ENCODE measurements at regions not wholly inside any gene's neighbourhood (a gene's known extent, or its start where the extent isn't known, plus 50 kb on each side); places are given as distances from the start of the nearest gene placed in this dataset.

- H3K4me1 Mint-ChIP-seq, result peaks cover 20% of the 10 kb centered on the region
- H3K27me3 Mint-ChIP-seq (ENCODE audit: low read depth, poor library complexity), result peaks cover 8% of the 10 kb centered on the region
- peaks cover 4% of the 10 kb centered on the region for H3K9me3 Mint-ChIP-seq
- no peak overlapping the region for H3K4me3 Mint-ChIP-seq
- no peak overlapping the region for H3K27ac Mint-ChIP-seq
- DNase-seq, result no peak
- no peak for TF ChIP-seq CTCF (IDR thresholded peaks at IDR 0.05)
- H3K36me3 Mint-ChIP-seq (ENCODE audit: low read depth), result no peaks in the 10 kb centered on the region
Observed at GRCh38 chr13:47656651-47657050, 344.4 kb downstream of the SUCLA2 start.

GRCh38 chr13:47650209-47650608, 350.9 kb downstream of the SUCLA2 start:
- TF ChIP-seq CTCF (IDR thresholded peaks at IDR 0.05), result no peak
- H3K4me3 Mint-ChIP-seq, result no peak overlapping the region
- no peaks in the 10 kb centered on the region for H3K9me3 Mint-ChIP-seq
- peaks cover 4% of the 10 kb centered on the region for H3K27me3 Mint-ChIP-seq (ENCODE audit: low read depth, poor library complexity)
- no peak overlapping the region for H3K27ac Mint-ChIP-seq
- no peak for DNase-seq
- peaks cover 44% of the 10 kb centered on the region for H3K4me1 Mint-ChIP-seq
- H3K36me3 Mint-ChIP-seq (ENCODE audit: low read depth), result no peaks in the 10 kb centered on the region

- DNase-seq, result no peak
- Mint-ChIP-seq H3K27ac (no peak overlapping the region), H3K4me1 (peaks cover 33% of the 10 kb centered on the region)
Observed at GRCh38 chr13:47647001-47647400, 354.1 kb downstream of the SUCLA2 start.

GRCh38 chr13:47646298-47646697, 354.8 kb downstream of the SUCLA2 start:
- Mint-ChIP-seq H3K27ac (no peak overlapping the region), H3K4me1 (peaks cover 29% of the 10 kb centered on the region), H3K36me3 (ENCODE audit: low read depth) (no peaks in the 10 kb centered on the region), H3K9me3 (no peaks in the 10 kb centered on the region), H3K4me3 (no peak overlapping the region), H3K27me3 (ENCODE audit: low read depth, poor library complexity) (no peaks in the 10 kb centered on the region)
- no peak for DNase-seq
- TF ChIP-seq CTCF (IDR thresholded peaks at IDR 0.05), result no peak

More at GRCh38 chr13:47647001-47647400, 354.1 kb downstream of the SUCLA2 start:
- Mint-ChIP-seq H3K9me3 (no peaks in the 10 kb centered on the region), H3K36me3 (ENCODE audit: low read depth) (no peaks in the 10 kb centered on the region), H3K27me3 (ENCODE audit: low read depth, poor library complexity) (peaks cover 4% of the 10 kb centered on the region), H3K4me3 (no peak overlapping the region)
- TF ChIP-seq CTCF (IDR thresholded peaks at IDR 0.05), result no peak

GRCh38 chr13:47639738-47640447, 361.2 kb downstream of the SUCLA2 start:
- H3K27ac Mint-ChIP-seq, result no peak overlapping the region
- H3K4me1 Mint-ChIP-seq, result no peaks in the 10 kb centered on the region
- H3K4me3 Mint-ChIP-seq, result no peak overlapping the region
- peaks cover 19% of the 10 kb centered on the region for H3K36me3 Mint-ChIP-seq (ENCODE audit: low read depth)
- no peaks in the 10 kb centered on the region for H3K27me3 Mint-ChIP-seq (ENCODE audit: low read depth, poor library complexity)
- TF ChIP-seq CTCF (IDR thresholded peaks at IDR 0.05), result no peak
- DNase-seq, result no peak
- H3K9me3 Mint-ChIP-seq, result peaks cover 35% of the 10 kb centered on the region

- peaks cover 47% of the 10 kb centered on the region for H3K9me3 Mint-ChIP-seq
- DNase-seq, result no peak
- peaks cover 28% of the 10 kb centered on the region for H3K36me3 Mint-ChIP-seq (ENCODE audit: low read depth)
Observed at GRCh38 chr13:47638627-47639026, 362.4 kb downstream of the SUCLA2 start.

More at GRCh38 chr13:47638627-47639026, 362.4 kb downstream of the SUCLA2 start:
- TF ChIP-seq CTCF (IDR thresholded peaks at IDR 0.05), result no peak
- Mint-ChIP-seq H3K4me3 (no peak overlapping the region), H3K27me3 (ENCODE audit: low read depth, poor library complexity) (no peaks in the 10 kb centered on the region), H3K4me1 (no peaks in the 10 kb centered on the region), H3K27ac (no peak overlapping the region)

All from nephron progenitor cell (in vitro differentiated cells).